ENCODE measurements at regions not wholly inside any gene's neighbourhood (a gene's known extent, or its start where the extent isn't known, plus 50 kb on each side); places are given as distances from the start of the nearest gene placed in this dataset.

GRCh38 chr5:15044521-15044920, 172.9 kb upstream of the ANKH start:
- intact Hi-C loops (cut with micrococcal nuclease) (no loop called here), dilution Hi-C loops (cut with HindIII; ENCODE audit: low sequenced_read_pairs, unreplicated experiment) (no loop called here), in situ Hi-C loops (cut with MboI; ENCODE audit: low sequenced_read_pairs) (no loop called here)
- H3K56ac ChIP-seq (ENCODE audit: extremely low read depth, insufficient read depth, low read length): no peak overlapping the region
- H3K9ac ChIP-seq (ENCODE audit: low read depth, low read length): no peak overlapping the region
- no peak overlapping the region for H3K27ac ChIP-seq (ENCODE audit: insufficient read depth, low read length)
- ChIA-PET POLR2A (ENCODE audit: unreplicated experiment) (no interaction called here), CTCF (interaction anchor here (0.6 kb wide), 1 partner anchor 11 kb away, joined by 3 read pairs; no protein-coding TSS in a partner anchor)
- no peak overlapping the region for H2AK9ac ChIP-seq (replicated peaks; ENCODE audit: low read depth, low read length, poor library complexity)
- H4K20me1 ChIP-seq (ENCODE audit: insufficient read depth, low read length): no peaks in the 10 kb centered on the region
- no CpG with 5 or more reads among the region's 3 CpGs for WGBS, 2 experiments (ENCODE audit: extremely low coverage in 2 of 2, insufficient read length in 1 of 2)
- no peak overlapping the region for H3K4ac ChIP-seq (ENCODE audit: low read depth, low read length)
- H3K4me1 ChIP-seq (ENCODE audit: control insufficient read depth, insufficient read depth, low read length): no peaks in the 10 kb centered on the region
- BruUV-seq (replicated peaks): no TSS peak
- H4K5ac ChIP-seq (ENCODE audit: low read depth, low read length): no peak overlapping the region
- no peak overlapping the region for H3K18ac ChIP-seq (ENCODE audit: low read depth, low read length)
- H2BK15ac ChIP-seq (ENCODE audit: low read depth, low read length): no peak overlapping the region
- H4K91ac ChIP-seq (ENCODE audit: insufficient read depth, low read depth, low read length): no peak overlapping the region
- H2AFZ ChIP-seq (replicated peaks; ENCODE audit: low read length, poor library complexity): no peak overlapping the region
- no peaks in the 10 kb centered on the region for H3K9me3 ChIP-seq (ENCODE audit: control insufficient read depth, insufficient read depth, low read length)
- no peaks in the 10 kb centered on the region for H3K36me3 ChIP-seq (ENCODE audit: control insufficient read depth, insufficient read depth, low read length)
- no peak overlapping the region for H3K4me2 ChIP-seq (ENCODE audit: low read depth, low read length)
- TF ChIP-seq MAZ (IDR thresholded peaks at IDR 0.05; ENCODE audit: borderline replicate concordance, low read depth, low read length): no peak
- TF ChIP-seq ELK1 (IDR thresholded peaks at IDR 0.05; ENCODE audit: borderline replicate concordance, low read depth, low read length): no peak
- TF ChIP-seq RFX5 (IDR thresholded peaks at IDR 0.05; ENCODE audit: low read depth, low read length): no peak
- ATAC-seq (ENCODE audit: low read depth): no peak
- no peak for DNase-seq
- H3K4me3 ChIP-seq (ENCODE audit: insufficient read depth, low read depth, low read length): no peak overlapping the region
- peaks cover 5% of the 10 kb centered on the region for H3K27me3 ChIP-seq (ENCODE audit: control insufficient read depth, insufficient read depth, low read length)
- H2BK5ac ChIP-seq (ENCODE audit: low read depth, low read length, poor library complexity, severe bottlenecking): no peak overlapping the region
- H4K8ac ChIP-seq (ENCODE audit: low read depth in 2 of 2, low read length in 2 of 2): no peak overlapping the region
- H3K14ac ChIP-seq (replicated peaks; ENCODE audit: low read depth, low read length): no peak overlapping the region
- no peak overlapping the region for H2BK20ac ChIP-seq (ENCODE audit: low read depth, low read length)
- H2BK120ac ChIP-seq (ENCODE audit: low read depth, low read length): no peak overlapping the region
- no peaks in the 10 kb centered on the region for H3K9me1 ChIP-seq (ENCODE audit: insufficient read depth, low read length)
- no peaks in the 10 kb centered on the region for H3K79me1 ChIP-seq (ENCODE audit: low read depth in 1 of 2, low read length in 2 of 2)
- H2AK5ac ChIP-seq (ENCODE audit: low read depth, low read length): no peak overlapping the region
- no peak overlapping the region for H3K23ac ChIP-seq (ENCODE audit: low read depth, low read length)

Data from IMR-90 (cell line).